BE2C (cell line): ENCODE measurements at regions not wholly inside any gene's neighbourhood (a gene's known extent, or its start where the extent isn't known, plus 50 kb on each side); places are given as distances from the start of the nearest gene placed in this dataset.

ENCODE experiments used
- DNase-seq: peaks from one replicate; pipeline ENCODE4 v3.0.0-alpha.2; 2020
- H3K27me3 ChIP-seq: fragments of 250-450 bp; sonication (Bioruptor Pico); 2 replicates; pipeline ENCODE4 v1.5.1; 2020; ENCODE audit warnings: mild to moderate bottlenecking
- H3K36me3 ChIP-seq: fragments of 250-450 bp; sonication (Bioruptor Pico); 2 replicates; pipeline ENCODE4 v1.5.1; 2020; ENCODE audit warnings: mild to moderate bottlenecking
- H3K4me1 ChIP-seq: fragments of 250-450 bp; sonication (Bioruptor Pico); 2 replicates; pipeline ENCODE4 v1.5.1; 2020
- H3K4me3 ChIP-seq: 2 replicates; pipeline ENCODE4 v1.5.1; 2011; ENCODE audit warnings: low read depth, low read length
- H3K9me3 ChIP-seq: fragments of 250-450 bp; sonication (Bioruptor Pico); 2 replicates; pipeline ENCODE4 v1.5.1; 2020
- TF ChIP-seq, protein P1 (sequence below): IDR thresholded peaks from 2 replicates; pipeline ENCODE4 v1.5.1; 2012; ENCODE audit warnings: mild to moderate bottlenecking, low read depth, low read length

DNA sequence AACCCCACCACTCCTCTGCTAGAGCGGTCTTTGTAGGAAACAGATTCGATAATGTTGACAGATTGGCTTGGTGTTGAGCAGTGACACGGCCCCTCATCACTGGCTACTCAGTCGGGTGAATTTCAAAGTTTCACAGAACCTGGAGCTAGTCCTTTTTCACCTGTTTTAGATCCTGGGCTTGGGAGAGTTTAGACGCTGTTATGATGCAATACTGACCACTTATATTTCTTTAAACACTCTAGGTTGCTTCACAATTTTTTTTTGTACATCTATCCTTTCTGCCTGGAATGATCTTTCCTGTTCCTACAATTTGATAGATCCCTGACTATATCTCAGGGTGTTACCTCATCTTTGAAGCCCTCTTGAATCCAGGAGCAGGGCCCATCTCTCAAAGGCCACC lies 97.1 kb upstream of the ATP10A start:
- Histone ChIP-seq H3K4me1 (no peaks in the 10 kb centered on the region), H3K4me3 (no peak overlapping the region), H3K36me3 (no peaks in the 10 kb centered on the region), H3K27me3 (no peaks in the 10 kb centered on the region), H3K9me3 (peaks cover 3% of the 10 kb centered on the region)
- TF ChIP-seq, protein P1, sequence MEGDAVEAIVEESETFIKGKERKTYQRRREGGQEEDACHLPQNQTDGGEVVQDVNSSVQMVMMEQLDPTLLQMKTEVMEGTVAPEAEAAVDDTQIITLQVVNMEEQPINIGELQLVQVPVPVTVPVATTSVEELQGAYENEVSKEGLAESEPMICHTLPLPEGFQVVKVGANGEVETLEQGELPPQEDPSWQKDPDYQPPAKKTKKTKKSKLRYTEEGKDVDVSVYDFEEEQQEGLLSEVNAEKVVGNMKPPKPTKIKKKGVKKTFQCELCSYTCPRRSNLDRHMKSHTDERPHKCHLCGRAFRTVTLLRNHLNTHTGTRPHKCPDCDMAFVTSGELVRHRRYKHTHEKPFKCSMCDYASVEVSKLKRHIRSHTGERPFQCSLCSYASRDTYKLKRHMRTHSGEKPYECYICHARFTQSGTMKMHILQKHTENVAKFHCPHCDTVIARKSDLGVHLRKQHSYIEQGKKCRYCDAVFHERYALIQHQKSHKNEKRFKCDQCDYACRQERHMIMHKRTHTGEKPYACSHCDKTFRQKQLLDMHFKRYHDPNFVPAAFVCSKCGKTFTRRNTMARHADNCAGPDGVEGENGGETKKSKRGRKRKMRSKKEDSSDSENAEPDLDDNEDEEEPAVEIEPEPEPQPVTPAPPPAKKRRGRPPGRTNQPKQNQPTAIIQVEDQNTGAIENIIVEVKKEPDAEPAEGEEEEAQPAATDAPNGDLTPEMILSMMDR, result no peak
- no peak for DNase-seq

DNA sequence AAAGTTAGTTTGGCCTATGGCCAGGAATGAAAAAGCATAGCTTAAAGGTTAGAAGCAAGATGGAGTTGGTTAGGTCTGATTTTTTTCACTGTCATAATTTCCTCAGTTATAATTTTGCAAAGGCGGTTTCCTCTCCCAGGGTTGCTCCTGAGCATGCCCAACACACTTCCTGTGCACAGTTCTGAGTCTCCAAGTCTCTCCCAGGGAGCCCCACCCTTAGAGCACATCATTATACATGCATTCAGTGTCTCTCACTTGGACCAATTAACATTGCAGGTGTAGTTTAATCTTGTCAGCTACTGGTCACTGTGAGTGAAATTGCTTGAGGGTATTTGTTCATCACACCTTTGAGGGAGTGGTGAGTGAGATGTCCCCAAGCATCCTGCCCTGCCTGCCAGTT lies 96.0 kb upstream of the ATP10A start:
- Histone ChIP-seq H3K36me3 (no peaks in the 10 kb centered on the region), H3K4me3 (no peak overlapping the region), H3K9me3 (peaks cover 3% of the 10 kb centered on the region), H3K4me1 (no peaks in the 10 kb centered on the region), H3K27me3 (no peaks in the 10 kb centered on the region)
- DNase-seq, result no peak
- TF ChIP-seq, protein P1, result no peak

DNA sequence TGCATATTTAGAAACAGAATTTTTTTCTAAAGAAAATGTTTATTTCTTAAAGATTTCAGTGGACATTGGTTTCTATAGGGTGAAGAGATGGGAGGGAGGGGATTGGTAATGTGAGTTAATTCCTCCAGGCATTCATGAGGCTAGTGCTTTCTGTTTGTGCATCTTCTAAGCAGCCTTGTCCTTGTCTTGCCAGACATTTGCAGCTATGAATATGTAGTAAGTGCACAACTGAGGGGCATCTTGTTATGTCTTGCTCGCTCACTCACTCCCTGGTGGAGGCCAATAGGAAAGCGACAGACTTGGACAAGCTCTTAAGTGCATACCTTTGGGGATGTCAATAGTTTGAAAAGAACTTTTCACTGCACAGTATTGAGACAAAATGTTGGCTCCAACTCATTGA lies 92.5 kb upstream of the ATP10A start:
- Histone ChIP-seq H3K27me3 (no peaks in the 10 kb centered on the region), H3K36me3 (no peaks in the 10 kb centered on the region), H3K4me3 (no peak overlapping the region), H3K4me1 (no peaks in the 10 kb centered on the region), H3K9me3 (no peaks in the 10 kb centered on the region; the same call in 1 of the 2 replicates)
- TF ChIP-seq, protein P1, result no peak
- no peak for DNase-seq

DNA sequence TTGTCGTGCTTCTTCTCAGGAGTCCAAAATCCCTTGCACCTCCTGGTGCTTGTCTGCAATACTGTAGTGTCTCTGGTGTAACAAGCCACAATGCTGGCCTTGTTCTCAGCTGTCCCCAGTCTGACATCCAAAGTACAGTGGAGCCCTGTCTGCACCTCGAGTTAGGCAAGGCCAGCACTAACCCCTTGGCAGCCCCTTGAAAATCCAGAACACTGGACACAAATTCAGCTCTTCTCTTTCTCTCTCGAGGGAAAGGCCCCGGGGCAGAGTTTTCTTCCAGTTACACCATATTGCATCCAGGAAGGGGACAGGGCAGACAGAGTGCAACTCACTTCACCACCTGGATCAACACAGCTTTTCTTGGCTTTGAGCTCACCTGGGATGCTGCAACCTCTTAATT lies 91.3 kb upstream of the ATP10A start:
- TF ChIP-seq, protein P1, result no peak

DNA sequence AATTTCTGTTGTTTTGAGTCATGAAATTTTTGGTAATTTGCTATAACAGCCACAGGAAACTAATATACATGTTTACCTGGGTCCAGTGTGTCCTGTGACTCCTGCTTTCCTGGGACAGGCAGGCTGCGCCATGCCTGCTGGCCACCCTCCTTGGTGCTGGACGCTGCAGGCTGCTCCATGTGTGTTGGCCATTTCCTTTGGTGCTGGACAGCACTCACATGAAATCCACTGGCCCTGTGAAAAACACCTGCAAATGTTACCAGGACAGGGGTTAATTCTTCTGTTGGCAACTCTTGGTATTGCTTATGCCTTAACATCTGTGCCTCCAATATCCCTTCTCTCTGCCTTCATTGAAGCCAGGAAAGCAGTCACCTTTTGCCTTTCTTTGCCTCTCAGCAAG lies 86.9 kb upstream of the ATP10A start:
- TF ChIP-seq, protein P1, result no peak
- H3K4me1 ChIP-seq, result no peaks in the 10 kb centered on the region
- no peaks in the 10 kb centered on the region for H3K36me3 ChIP-seq
- no peaks in the 10 kb centered on the region for H3K27me3 ChIP-seq
- no peak overlapping the region for H3K4me3 ChIP-seq
- H3K9me3 ChIP-seq, result no peaks in the 10 kb centered on the region
- no peak for DNase-seq

More for the DNA sequence above, 91.3 kb upstream of the ATP10A start:
- no peaks in the 10 kb centered on the region for H3K27me3 ChIP-seq
- no peak overlapping the region for H3K4me3 ChIP-seq
- H3K36me3 ChIP-seq, result no peaks in the 10 kb centered on the region
- no peaks in the 10 kb centered on the region; the same call in 1 of the 2 replicates for H3K9me3 ChIP-seq
- no peak for DNase-seq
- H3K4me1 ChIP-seq, result no peaks in the 10 kb centered on the region

DNA sequence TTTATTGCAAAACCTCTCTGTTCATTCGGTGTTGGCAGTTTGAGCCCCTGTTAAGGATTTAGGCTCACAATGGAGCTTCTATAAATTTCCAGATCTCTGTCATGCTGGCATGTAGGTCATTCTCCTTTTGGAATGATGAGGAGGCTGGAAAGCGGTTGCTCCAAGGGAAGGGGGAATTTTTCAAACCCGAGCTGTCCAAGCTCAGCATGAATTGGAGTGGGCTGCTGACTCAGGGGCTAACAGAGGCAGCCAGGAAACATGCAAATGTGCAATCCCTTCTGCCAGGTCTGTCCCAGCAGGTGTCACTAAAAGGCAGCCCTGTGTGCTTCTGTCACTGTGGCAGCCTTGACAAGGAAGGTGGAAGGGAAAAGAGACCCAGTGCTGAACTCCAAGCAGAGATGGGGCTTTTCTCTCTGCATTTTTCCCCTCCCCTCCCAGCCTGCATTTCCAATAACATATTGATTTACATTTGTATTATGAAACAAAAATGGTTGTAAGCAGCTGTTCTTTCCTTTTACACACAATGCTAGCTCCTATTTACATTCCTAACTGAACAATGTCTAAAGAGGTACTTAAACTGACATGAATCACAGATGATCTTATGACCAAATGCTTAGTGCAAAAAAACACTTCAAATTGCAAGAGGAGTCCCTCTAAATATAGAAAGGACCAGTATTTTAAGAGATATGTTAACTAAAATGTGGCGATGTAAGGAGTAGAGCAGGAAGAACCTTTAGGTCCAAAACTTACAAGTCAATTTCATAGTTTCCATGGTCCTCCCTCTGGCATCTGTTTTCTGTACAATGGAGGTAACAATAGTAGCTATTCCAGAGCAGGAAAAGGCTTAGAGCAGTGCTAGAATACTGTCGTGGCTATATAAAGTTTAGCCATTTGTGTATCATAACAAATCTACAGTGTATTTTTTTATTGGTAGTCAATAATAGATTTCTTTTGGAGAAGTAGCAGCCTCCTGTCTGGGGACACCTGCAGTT lies 84.5 kb upstream of the ATP10A start:
- TF ChIP-seq, protein P1, result no peak
- DNase-seq, result no peak
- no peak overlapping the region for H3K4me3 ChIP-seq
- H3K36me3 ChIP-seq, result no peaks in the 10 kb centered on the region
- no peaks in the 10 kb centered on the region for H3K4me1 ChIP-seq
- H3K27me3 ChIP-seq, result no peaks in the 10 kb centered on the region
- no peaks in the 10 kb centered on the region for H3K9me3 ChIP-seq
